PC-3 (cell line): ENCODE measurements at regions not wholly inside any gene's neighbourhood (a gene's known extent, or its start where the extent isn't known, plus 50 kb on each side); places are given as distances from the start of the nearest gene placed in this dataset.

Experiments
- ATAC-seq: fragments of 200-7000 bp; cut with Tn5 transposase; 2 replicates; pipeline ENCODE4 v1.9.1; 2020; ENCODE audit warnings: mild to moderate bottlenecking, moderate library complexity
- BruUV-seq: library from RNA; stranded (reverse); fragments of 400-500 nt; replicated peaks from 2 replicates; lab custom pipeline; 2021; lab: Mats Ljungman, UMichigan
- CTCF ChIA-PET: fragments of 300-600 bp; sonication (Branson Sonifier 250); formaldehyde crosslinking; loops from one replicate; lab custom pipeline; 2022; ENCODE audit warnings: antibody characterized with exemption; lab: Charles Lee
- POLR2A ChIA-PET: fragments of 300-600 bp; sonication (Branson Sonifier 250); formaldehyde crosslinking; loops from one replicate; lab custom pipeline; 2022; ENCODE audit warnings: antibody characterized with exemption; ENCODE audit not compliant: unreplicated experiment; lab: Charles Lee
- DNase-seq: peaks from one replicate; pipeline ENCODE4 v3.0.0-alpha.2; 2015
- H2AFZ ChIP-seq: fragments of 300-600 bp; sonication (generic); 2 replicates; pipeline ENCODE4 v1.6.0; 2016; ENCODE audit warnings: antibody characterized with exemption, low read length
- H3F3A ChIP-seq: fragments of 300-600 bp; sonication (generic); one replicate; pipeline ENCODE4 v1.6.0; 2017; ENCODE audit warnings: antibody characterized with exemption, low read length, control low read depth, mild to moderate bottlenecking; ENCODE audit not compliant: unreplicated experiment
- H3K27ac ChIP-seq: fragments of 300-600 bp; sonication (generic); 2 replicates; pipeline ENCODE4 v1.5.1; 2016; ENCODE audit warnings: mild to moderate bottlenecking, low read length
- H3K27me3 ChIP-seq: fragments of 300-600 bp; sonication (generic); 2 replicates; pipeline ENCODE4 v1.6.1; 2016; ENCODE audit warnings: low read length, mixed read lengths
- H3K36me3 ChIP-seq: fragments of 300-600 bp; sonication (generic); 2 replicates; pipeline ENCODE4 v1.6.1; 2016; ENCODE audit warnings: low read depth, mixed run types, low read length, mixed read lengths
- H3K4me1 ChIP-seq: fragments of 300-600 bp; sonication (generic); 2 replicates; pipeline ENCODE4 v1.5.1; 2016; ENCODE audit warnings: low read length; ENCODE audit not compliant: insufficient read depth
- H3K4me2 ChIP-seq: fragments of 300-600 bp; sonication (generic); 2 replicates; pipeline ENCODE4 v1.6.0; 2016; ENCODE audit warnings: low read length
- H3K4me3 ChIP-seq: fragments of 300-600 bp; sonication (generic); 2 replicates; pipeline ENCODE4 v1.5.1; 2016; ENCODE audit warnings: mild to moderate bottlenecking, low read length, mixed read lengths
- H3K79me2 ChIP-seq: fragments of 300-600 bp; sonication (generic); 2 replicates; pipeline ENCODE4 v1.6.1; 2017; ENCODE audit warnings: low read length, mixed read lengths
- H3K9ac ChIP-seq: fragments of 300-600 bp; sonication (generic); 2 replicates; pipeline ENCODE4 v1.6.0; 2016; ENCODE audit warnings: mild to moderate bottlenecking, low read length
- H3K9me2 ChIP-seq: fragments of 300-600 bp; sonication (generic); replicated peaks from 2 replicates; pipeline ENCODE4 v1.6.1; 2016; ENCODE audit warnings: mixed run types, low read length, mixed read lengths
- H3K9me3 ChIP-seq: fragments of 300-600 bp; sonication (generic); 2 replicates; pipeline ENCODE4 v1.6.1; 2016; ENCODE audit warnings: low read length, mixed read lengths
- H4K20me1 ChIP-seq: fragments of 300-600 bp; sonication (generic); 2 replicates; pipeline ENCODE4 v1.6.1; 2016; ENCODE audit warnings: low read length, mixed read lengths
- CTCF ChIP-seq: fragments of 300-600 bp; sonication (generic); conservative IDR thresholded peaks from 2 replicates; pipeline ENCODE4 v1.5.1; 2017; ENCODE audit warnings: antibody characterized with exemption, low read depth, mild to moderate bottlenecking, low read length
- EZH2 ChIP-seq: fragments of 300-600 bp; sonication (generic); IDR thresholded peaks from one replicate; pipeline ENCODE4 v1.6.1; 2017; ENCODE audit warnings: antibody characterized with exemption, mild to moderate bottlenecking, low read length; ENCODE audit not compliant: unreplicated experiment
- EZH2phosphoT487 ChIP-seq: fragments of 300-600 bp; sonication (generic); IDR thresholded peaks from 2 replicates; pipeline ENCODE4 v1.6.1; 2018; ENCODE audit warnings: mild to moderate bottlenecking, antibody characterized with exemption, low read length, borderline replicate concordance
- intact Hi-C: fragments of 100-400 bp; cut with micrococcal nuclease; formaldehyde crosslinking; loops from 2 replicates; pipeline ENCODE4 v1.9.0; 2023

GRCh38 chr6:51015394-51015793, 196.7 kb downstream of the TFAP2B start:
- Histone ChIP-seq H3K27me3 (no peaks in the 10 kb centered on the region), H4K20me1 (no peaks in the 10 kb centered on the region), H3K4me1 (no peaks in the 10 kb centered on the region), H3K27ac (no peak overlapping the region), H3K79me2 (no peaks in the 10 kb centered on the region), H3K9me3 (no peaks in the 10 kb centered on the region), H3K9ac (no peak overlapping the region), H3K36me3 (no peaks in the 10 kb centered on the region), H2AFZ (no peak overlapping the region), H3F3A (no peaks in the 10 kb centered on the region), H3K9me2 (no peaks in the 10 kb centered on the region), H3K4me3 (no peak overlapping the region), H3K4me2 (no peak overlapping the region)
- POLR2A ChIA-PET = no interaction called here
- TF ChIP-seq CTCF (no peak), EZH2 (no peak), EZH2phosphoT487 (no peak)
- no peak for ATAC-seq
- intact Hi-C loops = no loop called here
- CTCF ChIA-PET = no interaction called here
- no peak for DNase-seq
- BruUV-seq = no TSS peak

GRCh38 chr6:51016489-51016888, 197.8 kb downstream of the TFAP2B start:
- intact Hi-C loops = no loop called here
- H2AFZ ChIP-seq = no peak overlapping the region
- no peak for TF ChIP-seq EZH2phosphoT487
- no peak overlapping the region for H3K4me2 ChIP-seq
- no peaks in the 10 kb centered on the region for H3K9me2 ChIP-seq
- H3K79me2 ChIP-seq = no peaks in the 10 kb centered on the region
- CTCF ChIA-PET = no interaction called here
- H3K9me3 ChIP-seq = no peaks in the 10 kb centered on the region
- no peak overlapping the region for H3K4me3 ChIP-seq
- ATAC-seq (no peak), DNase-seq (no peak)
- no peak overlapping the region for H3K9ac ChIP-seq
- BruUV-seq = no TSS peak
- H3K36me3 ChIP-seq = no peaks in the 10 kb centered on the region
- no peaks in the 10 kb centered on the region for H4K20me1 ChIP-seq
- H3K4me1 ChIP-seq = no peaks in the 10 kb centered on the region
- POLR2A ChIA-PET = no interaction called here
- no peaks in the 10 kb centered on the region for H3K27me3 ChIP-seq
- no peak overlapping the region for H3K27ac ChIP-seq
- no peaks in the 10 kb centered on the region for H3F3A ChIP-seq

- intact Hi-C loops = no loop called here
- Histone ChIP-seq H2AFZ (no peak overlapping the region), H3F3A (peaks cover 6% of the 10 kb centered on the region), H3K4me2 (no peak overlapping the region), H3K9ac (no peak overlapping the region), H3K4me1 (peaks cover 11% of the 10 kb centered on the region), H3K79me2 (no peaks in the 10 kb centered on the region), H3K9me3 (no peaks in the 10 kb centered on the region), H3K27ac (no peak overlapping the region), H3K36me3 (no peaks in the 10 kb centered on the region), H4K20me1 (no peaks in the 10 kb centered on the region), H3K9me2 (no peaks in the 10 kb centered on the region), H3K4me3 (no peak overlapping the region), H3K27me3 (no peaks in the 10 kb centered on the region)
- TF ChIP-seq EZH2phosphoT487 = no peak
- TF ChIP-seq CTCF = no peak
- no peak for TF ChIP-seq EZH2
- ATAC-seq = no peak
- no TSS peak for BruUV-seq
- ChIA-PET CTCF (no interaction called here), POLR2A (no interaction called here)
- DNase-seq = no peak
These were observed 201.1 kb downstream of the TFAP2B start for GRCh38 chr6:51019806-51020205.
